IMR-90 (cell line): ENCODE measurements at regions not wholly inside any gene's neighbourhood (a gene's known extent, or its start where the extent isn't known, plus 50 kb on each side); places are given as distances from the start of the nearest gene placed in this dataset.

Experiments used
- ATAC-seq: fragments of 200-7000 bp; cut with Tn5 transposase; 2 replicates; pipeline ENCODE4 v1.9.1; 2020; ENCODE audit warnings: low read depth, mild to moderate bottlenecking, moderate library complexity
- BruUV-seq: library from RNA; stranded (reverse); fragments of 400-500 nt; replicated peaks from 2 replicates; lab custom pipeline; 2021; lab: Mats Ljungman, UMichigan
- CTCF ChIA-PET: fragments of 300-600 bp; formaldehyde crosslinking; extraction: SDS; loops from one replicate; lab custom pipeline; 2021; ENCODE audit warnings: antibody characterized with exemption; lab: Yijun Ruan, JAX
- POLR2A ChIA-PET: fragments of 300-600 bp; sonication (Branson Sonifier 250); formaldehyde crosslinking; loops from one replicate; lab custom pipeline; 2022; ENCODE audit warnings: antibody characterized with exemption; ENCODE audit not compliant: unreplicated experiment; lab: Charles Lee
- DNase-seq: peaks from one replicate; pipeline ENCODE4 v3.0.0; 2013
- H2AFZ ChIP-seq: replicated peaks from 2 replicates; pipeline ENCODE3; 2013; ENCODE audit warnings: low read length, mild to moderate bottlenecking; ENCODE audit not compliant: poor library complexity
- H2AK5ac ChIP-seq: 2 replicates; pipeline ENCODE4 v1.6.1; 2013; ENCODE audit warnings: low read depth, low read length, inconsistent platforms
- H2AK9ac ChIP-seq: replicated peaks from 2 replicates; pipeline ENCODE3; 2013; ENCODE audit warnings: mild to moderate bottlenecking, low read depth, low read length, moderate library complexity; ENCODE audit not compliant: poor library complexity
- H2BK120ac ChIP-seq: 2 replicates; pipeline ENCODE4 v1.6.1; 2013; ENCODE audit warnings: low read depth, low read length, inconsistent platforms
- H2BK15ac ChIP-seq: 3 replicates; pipeline ENCODE4 v1.6.1; 2013; ENCODE audit warnings: low read depth, low read length, inconsistent platforms
- H2BK20ac ChIP-seq: 2 replicates; pipeline ENCODE4 v1.6.1; 2013; ENCODE audit warnings: low read depth, mild to moderate bottlenecking, inconsistent platforms, low read length, moderate library complexity
- H2BK5ac ChIP-seq: 2 replicates; pipeline ENCODE4 v1.6.1; 2013; ENCODE audit warnings: mild to moderate bottlenecking, low read depth, low read length, inconsistent platforms; ENCODE audit not compliant: poor library complexity, severe bottlenecking
- H3K14ac ChIP-seq: replicated peaks from 2 replicates; pipeline ENCODE4 v1.6.1; 2013; ENCODE audit warnings: low read depth, low read length, inconsistent platforms
- H3K18ac ChIP-seq: 2 replicates; pipeline ENCODE4 v1.6.1; 2013; ENCODE audit warnings: low read depth, low read length, control low read depth
- H3K23ac ChIP-seq: 2 replicates; pipeline ENCODE4 v1.6.1; 2013; ENCODE audit warnings: low read depth, low read length, inconsistent platforms
- H3K27ac ChIP-seq: 2 replicates; pipeline ENCODE4 v1.5.1; 2013; ENCODE audit warnings: mild to moderate bottlenecking, control low read depth, low read length; ENCODE audit not compliant: insufficient read depth
- H3K27me3 ChIP-seq: 2 replicates; pipeline ENCODE4 v1.6.1; 2013; ENCODE audit warnings: low read length; ENCODE audit not compliant: control insufficient read depth, insufficient read depth
- H3K36me3 ChIP-seq: 2 replicates; pipeline ENCODE4 v1.6.1; 2013; ENCODE audit warnings: low read length, mixed read lengths; ENCODE audit not compliant: control insufficient read depth, insufficient read depth
- H3K4ac ChIP-seq: 2 replicates; pipeline ENCODE4 v1.6.1; 2013; ENCODE audit warnings: low read depth, low read length, inconsistent platforms
- H3K4me1 ChIP-seq: 2 replicates; pipeline ENCODE4 v1.6.1; 2013; ENCODE audit warnings: low read length, mixed read lengths; ENCODE audit not compliant: control insufficient read depth, insufficient read depth
- H3K4me2 ChIP-seq: 2 replicates; pipeline ENCODE4 v1.6.1; 2013; ENCODE audit warnings: low read depth, mild to moderate bottlenecking, control low read depth, low read length, moderate library complexity
- H3K4me3 ChIP-seq: 2 replicates; pipeline ENCODE4 v1.5.1; 2013; ENCODE audit warnings: low read depth, mild to moderate bottlenecking, control low read depth, low read length, moderate library complexity; ENCODE audit not compliant: insufficient read depth
- H3K56ac ChIP-seq: 2 replicates; pipeline ENCODE4 v1.6.1; 2013; ENCODE audit warnings: low read length, inconsistent platforms; ENCODE audit not compliant: insufficient read depth; ENCODE audit errors: extremely low read depth
- H3K79me1 ChIP-seq, 2 experiments: 2 replicates each; pipeline ENCODE4 v1.6.1; 2013; ENCODE audit warnings: low read length in 2 of 2, inconsistent platforms in 1 of 2, low read depth in 1 of 2
- H3K9ac ChIP-seq: 2 replicates; pipeline ENCODE4 v1.6.1; 2013; ENCODE audit warnings: low read depth, low read length, control low read depth
- H3K9me1 ChIP-seq: 2 replicates; pipeline ENCODE4 v1.6.1; 2013; ENCODE audit warnings: low read length, inconsistent platforms; ENCODE audit not compliant: insufficient read depth
- H3K9me3 ChIP-seq: 2 replicates; pipeline ENCODE4 v1.6.1; 2013; ENCODE audit warnings: low read length; ENCODE audit not compliant: control insufficient read depth, insufficient read depth
- H4K20me1 ChIP-seq: 2 replicates; pipeline ENCODE4 v1.6.1; 2013; ENCODE audit warnings: low read length, inconsistent platforms; ENCODE audit not compliant: insufficient read depth
- H4K5ac ChIP-seq: 2 replicates; pipeline ENCODE4 v1.6.1; 2013; ENCODE audit warnings: mild to moderate bottlenecking, low read depth, low read length, control low read depth
- H4K8ac ChIP-seq, 2 experiments: 2 replicates each; pipeline ENCODE4 v1.6.1; 2013; ENCODE audit warnings: low read depth in 2 of 2, low read length in 2 of 2, control low read depth in 1 of 2, inconsistent platforms in 1 of 2
- H4K91ac ChIP-seq: 2 replicates; pipeline ENCODE4 v1.6.1; 2013; ENCODE audit warnings: low read depth, low read length, inconsistent platforms; ENCODE audit not compliant: insufficient read depth
- BHLHE40 ChIP-seq: fragments of 150-350 bp; IDR thresholded peaks from 2 replicates; pipeline ENCODE4 v1.6.1; 2016; ENCODE audit warnings: mild to moderate bottlenecking, low read depth, low read length
- CEBPB ChIP-seq: IDR thresholded peaks from 2 replicates; pipeline ENCODE4 v1.6.1; 2012; ENCODE audit warnings: low read depth, low read length, improper control_type of control experiment
- CHD1 ChIP-seq: IDR thresholded peaks from 2 replicates; pipeline ENCODE4 v1.6.1; 2012; ENCODE audit warnings: low read depth, low read length, improper control_type of control experiment
- ELK1 ChIP-seq: fragments of 150-350 bp; IDR thresholded peaks from 2 replicates; pipeline ENCODE4 v1.6.1; 2016; ENCODE audit warnings: low read depth, mild to moderate bottlenecking, low read length, moderate library complexity, borderline replicate concordance
- FOS ChIP-seq: fragments of 150-350 bp; IDR thresholded peaks from 2 replicates; pipeline ENCODE4 v1.6.1; 2016; ENCODE audit warnings: low read depth, low read length
- MAFK ChIP-seq: IDR thresholded peaks from 2 replicates; pipeline ENCODE4 v1.6.1; 2012; ENCODE audit warnings: low read depth, low read length, improper control_type of control experiment
- MAZ ChIP-seq: IDR thresholded peaks from 2 replicates; pipeline ENCODE4 v1.6.1; 2012; ENCODE audit warnings: low read depth, mild to moderate bottlenecking, low read length, improper control_type of control experiment, moderate library complexity, borderline replicate concordance
- MXI1 ChIP-seq: IDR thresholded peaks from 2 replicates; pipeline ENCODE4 v1.6.1; 2012; ENCODE audit warnings: low read depth, mild to moderate bottlenecking, low read length, moderate library complexity, borderline replicate concordance
- NFE2L2 ChIP-seq: fragments of 150-350 bp; IDR thresholded peaks from 2 replicates; pipeline ENCODE4 v1.6.1; 2016; ENCODE audit warnings: low read depth, mild to moderate bottlenecking, low read length
- POLR2A ChIP-seq: IDR thresholded peaks from 2 replicates; pipeline ENCODE4 v1.6.1; 2012; ENCODE audit warnings: mild to moderate bottlenecking, low read depth, low read length
- RAD21 ChIP-seq: IDR thresholded peaks from 2 replicates; pipeline ENCODE4 v1.6.1; 2012; ENCODE audit warnings: low read length, improper control_type of control experiment
- RCOR1 ChIP-seq: IDR thresholded peaks from 2 replicates; pipeline ENCODE4 v1.6.1; 2012; ENCODE audit warnings: mild to moderate bottlenecking, low read length, improper control_type of control experiment; ENCODE audit not compliant: insufficient replicate concordance
- RFX5 ChIP-seq: IDR thresholded peaks from 2 replicates; pipeline ENCODE4 v1.8.0; 2012; ENCODE audit warnings: low read depth, mild to moderate bottlenecking, low read length, moderate library complexity
- SMC3 ChIP-seq: fragments of 150-350 bp; IDR thresholded peaks from 2 replicates; pipeline ENCODE4 v1.6.1; 2016; ENCODE audit warnings: low read depth, mild to moderate bottlenecking, antibody characterized with exemption, low read length, moderate library complexity
- USF2 ChIP-seq: fragments of 150-350 bp; IDR thresholded peaks from 2 replicates; pipeline ENCODE4 v1.6.1; 2017; ENCODE audit warnings: mild to moderate bottlenecking, antibody characterized with exemption, low read length, low read depth
- WGBS, 2 experiments: methylation state at CpG; one replicate each; pipeline versions ENCODE4 v1.1.5 to v1.1.7; 2013; ENCODE audit warnings: missing lambda C conversion rate in 2 of 2; ENCODE audit not compliant: insufficient read length in 1 of 2; ENCODE audit errors: extremely low coverage in 2 of 2; 5-methylcytosine and 5-hydroxymethylcytosine counted together
- dilution Hi-C: fragments of 300-500 bp; cut with HindIII; formaldehyde crosslinking; loops from one replicate; pipeline ENCODE4 v1.14.3; 2018; ENCODE audit warnings: low sequenced_read_pairs; ENCODE audit not compliant: unreplicated experiment
- in situ Hi-C: fragments of 300-500 bp; cut with MboI; formaldehyde crosslinking; loops from 3 replicates; pipeline ENCODE4 v1.14.3; 2019; ENCODE audit warnings: low sequenced_read_pairs, inconsistent platforms, mixed read lengths
- intact Hi-C: fragments of 100-400 bp; cut with micrococcal nuclease; formaldehyde crosslinking; loops from 2 replicates; pipeline ENCODE4 v1.10.0; 2022

DNA sequence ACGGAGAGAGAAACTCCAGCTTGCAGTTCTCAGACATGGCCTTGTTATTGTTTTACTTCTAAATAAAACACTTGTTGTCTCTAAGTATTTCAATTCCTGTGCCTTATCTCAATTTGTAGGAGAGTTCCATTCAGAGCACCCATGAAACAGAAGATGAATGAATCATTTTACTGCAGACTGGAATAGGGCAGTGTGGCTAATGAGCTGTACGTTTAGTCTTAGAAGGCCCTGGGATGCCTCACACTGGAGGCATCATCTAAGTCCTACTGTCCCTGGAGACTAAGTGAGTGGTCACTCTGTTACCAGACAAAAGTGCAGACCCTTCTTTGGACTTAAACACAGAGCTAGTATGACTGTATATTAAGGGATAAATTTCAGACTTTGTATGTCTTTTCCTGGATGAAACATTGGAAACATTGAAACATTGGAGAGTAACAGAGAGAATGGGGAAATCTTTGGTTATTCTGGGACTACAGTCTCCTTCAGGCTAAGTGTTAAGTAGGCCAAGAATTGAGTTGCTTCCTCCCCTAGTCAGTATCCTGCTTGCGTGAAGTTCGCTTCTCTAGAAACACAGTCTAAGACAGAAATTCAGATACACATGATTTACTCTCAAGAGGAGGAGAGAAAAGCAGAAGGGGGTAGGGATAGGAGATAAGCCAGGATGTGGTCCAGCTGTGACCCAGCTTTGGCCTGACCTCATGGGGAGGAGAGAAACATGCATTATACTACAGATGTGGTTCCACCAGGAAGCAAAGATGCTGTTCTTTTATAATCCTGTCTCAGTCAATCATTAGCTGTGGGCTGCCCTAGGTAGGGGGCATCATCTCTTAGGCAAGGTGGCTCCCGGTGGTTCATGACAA lies 167.4 kb upstream of the BMP2 start (continued):
- TF ChIP-seq SMC3, result no peak

DNA sequence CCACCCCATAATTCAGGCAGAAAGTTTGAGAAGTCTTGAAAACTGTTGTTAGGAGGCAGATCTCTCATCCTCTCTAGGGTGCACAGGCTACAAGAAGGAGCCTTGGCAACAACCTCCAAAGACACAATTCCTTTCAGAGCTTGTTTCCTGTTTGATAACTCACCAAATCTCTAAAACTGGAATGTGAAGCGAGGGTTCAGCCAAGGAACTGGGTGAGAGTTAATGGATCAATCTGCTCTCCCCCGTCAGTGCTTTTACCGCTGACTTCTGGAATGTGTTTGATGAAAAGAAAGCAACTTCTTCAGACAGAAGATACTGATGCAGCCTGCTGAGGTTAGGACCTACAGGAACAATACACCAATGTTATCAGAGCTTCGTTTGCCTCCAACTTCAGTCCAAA lies 171.8 kb upstream of the BMP2 start:
- peak; percentile 57 for DNase-seq
- ATAC-seq, result peak; percentile 71
- no peak overlapping the region for H2BK5ac ChIP-seq
- no peak overlapping the region for H3K56ac ChIP-seq
- peak overlapping the region; percentile 56; the same call in 1 of the 2 replicates for H3K18ac ChIP-seq
- H2BK20ac ChIP-seq, result peak overlapping the region; percentile 21; the same call in 1 of the 2 replicates
- peak overlapping the region; percentile 17; the same call in 1 of the 2 replicates for H3K4me3 ChIP-seq
- peak overlapping the region; percentile 71 for H3K4me2 ChIP-seq
- H3K9me3 ChIP-seq, result no peaks in the 10 kb centered on the region
- H2BK120ac ChIP-seq, result peak overlapping the region; percentile 10; the same call in 1 of the 2 replicates
- no peak overlapping the region for H2AK5ac ChIP-seq
- no peaks in the 10 kb centered on the region for H3K36me3 ChIP-seq
- CTCF ChIA-PET, result interaction anchor here (0.5 to 1.6 kb wide), 2 partner anchors 37 to 331 kb away, joined by 3 to 5 read pairs; no protein-coding TSS in a partner anchor
- POLR2A ChIA-PET, result no interaction called here
- H2AK9ac ChIP-seq, result no peak overlapping the region
- peak overlapping the region; percentile 13; the same call in 1 of the 2 replicates for H3K27ac ChIP-seq
- in situ Hi-C loops, result no loop called here
- intact Hi-C loops, result no loop called here
- H3K9me1 ChIP-seq, result no peaks in the 10 kb centered on the region; the same call in 1 of the 2 replicates
- no peak overlapping the region for H2BK15ac ChIP-seq
- H3K23ac ChIP-seq, result no peak overlapping the region
- H4K8ac ChIP-seq, result peak overlapping the region in 1 of 2 experiments; percentile 6; a peak in 1 of 4 replicates
- H3K4me1 ChIP-seq, result peaks cover 13% of the 10 kb centered on the region
- H4K5ac ChIP-seq, result peak overlapping the region; percentile 33; the same call in 1 of the 2 replicates
- dilution Hi-C loops, result no loop called here
- no peak overlapping the region for H3K14ac ChIP-seq
- H3K4ac ChIP-seq, result no peak overlapping the region
- H4K91ac ChIP-seq, result no peak overlapping the region
- H3K27me3 ChIP-seq, result no peaks in the 10 kb centered on the region
- BruUV-seq, result no TSS peak
- WGBS, 2 experiments, result no CpG with 5 or more reads among the region's 4 CpGs
- H4K20me1 ChIP-seq, result no peaks in the 10 kb centered on the region
- H2AFZ ChIP-seq, result no peak overlapping the region
- no peaks in the 10 kb centered on the region for H3K79me1 ChIP-seq
- H3K9ac ChIP-seq, result no peak overlapping the region
- TF ChIP-seq FOS (no peak), ELK1 (no peak), SMC3 (no peak), RAD21 (no peak), USF2 (no peak), MAFK (no peak), CHD1 (no peak), NFE2L2 (no peak), RFX5 (no peak), RCOR1 (no peak), CEBPB (no peak), POLR2A (no peak), MAZ (no peak), BHLHE40 (no peak), MXI1 (no peak)
